Neural crest cell (in vitro differentiated cells): ENCODE measurements at regions not wholly inside any gene's neighbourhood (a gene's known extent, or its start where the extent isn't known, plus 50 kb on each side); places are given as distances from the start of the nearest gene placed in this dataset.

ENCODE experiments used
- DNase-seq: peaks from one replicate; pipeline ENCODE4 v3.0.0; 2021; ENCODE audit warnings: low read depth, mixed read lengths, low spot score
- H3K27ac Mint-ChIP-seq: one replicate; pipeline ENCODE4 v1.8.0; 2021; ENCODE audit warnings: mild to moderate bottlenecking, mixed read lengths; ENCODE audit not compliant: unreplicated experiment
- H3K27me3 Mint-ChIP-seq: 2 replicates; pipeline ENCODE4 v1.8.0; 2021; ENCODE audit warnings: low read depth, mild to moderate bottlenecking, mixed read lengths
- H3K36me3 Mint-ChIP-seq: 2 replicates; pipeline ENCODE4 v1.8.0; 2021; ENCODE audit warnings: low read depth, mild to moderate bottlenecking, mixed read lengths
- H3K4me1 Mint-ChIP-seq: 2 replicates; pipeline ENCODE4 v1.8.0; 2021; ENCODE audit warnings: mixed read lengths
- H3K4me3 Mint-ChIP-seq: one replicate; pipeline ENCODE4 v1.8.0; 2021; ENCODE audit warnings: mild to moderate bottlenecking, mixed read lengths
- H3K9me3 Mint-ChIP-seq: 2 replicates; pipeline ENCODE4 v1.8.0; 2021; ENCODE audit warnings: mixed read lengths
- CTCF ChIP-seq: fragments of 200-600 bp; sonication (generic); conservative IDR thresholded peaks from 2 replicates; pipeline ENCODE4 v1.5.0; 2021; ENCODE audit warnings: antibody characterized with exemption, mild to moderate bottlenecking

DNA sequence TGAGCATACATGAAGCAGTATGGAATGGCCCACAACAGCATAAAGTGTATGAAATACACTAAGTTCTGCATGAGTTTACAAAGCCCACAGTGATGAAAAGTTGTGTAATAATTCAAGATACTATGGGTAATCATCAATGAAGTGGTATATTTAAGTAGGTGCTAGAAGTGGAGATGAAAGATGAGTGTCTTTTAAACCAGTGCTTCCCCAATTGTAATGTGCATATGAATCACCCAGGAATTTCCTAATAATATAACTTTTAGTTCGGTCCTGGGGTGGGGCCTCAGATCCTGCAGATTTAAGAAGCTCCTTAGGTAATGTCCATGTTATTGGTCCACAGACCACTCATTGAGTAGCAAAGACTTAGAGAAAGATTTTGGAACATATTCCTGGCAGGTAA is 184.9 kb downstream of the DUSP10 start:
- DNase-seq, result no peak
- H3K27me3 Mint-ChIP-seq, result no peaks in the 10 kb centered on the region
- H3K36me3 Mint-ChIP-seq, result no peaks in the 10 kb centered on the region
- H3K27ac Mint-ChIP-seq, result no peak overlapping the region
- no peaks in the 10 kb centered on the region for H3K9me3 Mint-ChIP-seq
- no peak overlapping the region for H3K4me3 Mint-ChIP-seq
- no peaks in the 10 kb centered on the region for H3K4me1 Mint-ChIP-seq
- no peak for TF ChIP-seq CTCF

DNA sequence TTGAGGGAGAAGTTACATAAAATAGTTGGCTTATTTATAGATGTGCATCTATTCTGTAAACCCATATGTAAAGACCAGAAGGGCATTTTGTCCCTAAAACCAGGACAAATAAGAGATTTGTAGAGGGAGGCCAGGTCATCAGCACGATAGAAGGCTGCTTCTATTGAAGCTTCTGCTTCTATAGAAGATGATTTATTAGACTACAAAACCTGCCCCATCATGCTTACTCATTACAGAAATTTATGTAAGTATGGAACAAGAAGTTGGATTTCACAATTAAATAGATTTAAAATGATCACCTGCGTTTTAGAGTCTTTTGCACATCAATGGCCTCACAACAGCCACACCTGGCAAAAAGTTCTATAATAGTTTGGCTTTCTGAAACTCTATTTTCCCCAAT is 183.5 kb downstream of the DUSP10 start:
- no peaks in the 10 kb centered on the region for H3K4me1 Mint-ChIP-seq
- TF ChIP-seq CTCF, result no peak
- H3K27me3 Mint-ChIP-seq, result no peaks in the 10 kb centered on the region
- DNase-seq, result no peak
- no peak overlapping the region for H3K4me3 Mint-ChIP-seq
- H3K27ac Mint-ChIP-seq, result no peak overlapping the region
- no peaks in the 10 kb centered on the region for H3K36me3 Mint-ChIP-seq
- no peaks in the 10 kb centered on the region for H3K9me3 Mint-ChIP-seq

- no peaks in the 10 kb centered on the region for H3K4me1 Mint-ChIP-seq
- H3K4me3 Mint-ChIP-seq, result no peak overlapping the region
- H3K36me3 Mint-ChIP-seq, result no peaks in the 10 kb centered on the region
- TF ChIP-seq CTCF, result no peak
- H3K27me3 Mint-ChIP-seq, result no peaks in the 10 kb centered on the region
- no peak for DNase-seq
- no peaks in the 10 kb centered on the region for H3K9me3 Mint-ChIP-seq
- no peak overlapping the region for H3K27ac Mint-ChIP-seq
These were observed 182.0 kb downstream of the DUSP10 start for GRCh38 chr1:221559911-221560310.

DNA sequence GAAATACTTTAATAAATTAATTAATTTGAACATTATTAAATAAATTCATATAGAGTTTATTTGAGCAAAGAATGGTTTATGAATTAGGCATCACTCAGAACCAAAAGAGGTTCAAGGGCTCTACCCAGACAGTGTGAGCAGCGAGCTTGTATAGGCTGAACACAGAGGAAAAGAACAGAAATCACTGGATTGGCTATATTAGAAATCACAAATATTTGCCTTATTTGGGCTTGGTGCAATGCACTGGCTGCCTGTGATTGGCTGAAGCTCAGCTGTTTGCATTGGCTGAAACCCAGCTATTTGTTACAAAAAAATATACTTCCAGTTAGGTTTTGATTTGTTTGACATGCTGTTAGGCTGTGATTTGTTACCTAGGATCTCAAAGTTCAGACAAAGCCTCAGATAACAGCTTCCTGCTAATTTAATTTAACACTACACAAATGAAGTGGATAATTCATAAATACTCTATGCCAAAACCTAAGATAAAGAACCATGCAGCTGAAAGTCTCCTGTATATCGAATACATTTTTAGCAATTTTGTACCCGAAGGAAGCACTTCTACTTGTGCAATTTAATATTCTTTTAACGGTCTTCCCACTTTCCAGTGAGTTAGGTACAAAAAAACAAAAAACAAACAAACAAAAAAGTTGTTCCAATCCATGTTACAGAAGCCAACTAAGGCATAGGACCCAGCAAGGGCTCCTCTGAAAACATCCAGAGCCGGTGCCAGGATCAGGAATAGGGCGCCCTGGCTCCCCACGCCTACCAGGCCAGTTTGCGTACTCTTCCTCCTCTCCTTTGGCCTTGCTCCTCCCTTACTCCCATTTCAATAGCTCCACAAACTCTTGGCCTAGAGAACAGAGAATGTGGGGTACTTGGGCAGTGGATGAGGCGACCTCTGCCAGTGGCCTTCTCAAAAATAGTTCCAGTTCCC is 179.1 kb downstream of the DUSP10 start:
- H3K4me1 Mint-ChIP-seq, result no peaks in the 10 kb centered on the region

DNA sequence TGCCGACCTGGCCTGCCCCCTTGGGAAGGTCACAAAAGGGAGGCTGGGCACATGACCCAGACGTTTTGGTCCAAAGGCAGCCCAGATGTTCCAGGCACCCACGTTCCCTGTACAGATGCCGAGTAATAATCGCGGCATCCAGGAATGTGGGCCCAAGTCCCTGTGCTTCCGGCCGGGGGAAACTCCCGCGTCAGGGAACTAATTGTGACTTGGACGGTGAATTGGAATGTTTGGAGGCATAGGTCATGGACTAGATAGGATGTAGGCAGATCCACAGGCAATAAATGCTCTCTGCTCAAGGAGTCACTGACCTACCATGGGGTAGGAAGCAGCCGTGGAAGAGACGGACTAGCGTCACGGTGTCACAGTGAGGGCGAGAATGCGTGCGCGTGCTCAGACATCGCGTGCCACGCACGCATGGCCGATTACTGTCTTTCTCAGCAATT is 178.4 kb downstream of the DUSP10 start:
- Mint-ChIP-seq H3K4me3 (no peak overlapping the region), H3K36me3 (no peaks in the 10 kb centered on the region), H3K9me3 (no peaks in the 10 kb centered on the region), H3K27ac (no peak overlapping the region), H3K27me3 (no peaks in the 10 kb centered on the region), H3K4me1 (no peaks in the 10 kb centered on the region)
- no peak for TF ChIP-seq CTCF
- DNase-seq, result no peak

More for the DNA sequence above, 179.1 kb downstream of the DUSP10 start:
- no peaks in the 10 kb centered on the region for H3K27me3 Mint-ChIP-seq
- no peaks in the 10 kb centered on the region for H3K9me3 Mint-ChIP-seq
- H3K27ac Mint-ChIP-seq, result no peak overlapping the region
- H3K4me3 Mint-ChIP-seq, result no peak overlapping the region
- no peaks in the 10 kb centered on the region for H3K36me3 Mint-ChIP-seq
- no peak for TF ChIP-seq CTCF
- DNase-seq, result no peak
